Suppressor macrophage (primary cell): ENCODE measurements at regions not wholly inside any gene's neighbourhood (a gene's known extent, or its start where the extent isn't known, plus 50 kb on each side); places are given as distances from the start of the nearest gene placed in this dataset.
"Not testable (repeated sequence)": the region's sequence is repeated elsewhere in the genome, so short reads cannot be mapped to it uniquely, and the experiment has no call there.

Experiments
- DNase-seq, 4 experiments: peaks; one replicate each; pipeline ENCODE4 v3.0.0-alpha.2; 2020 to 2022

GRCh38 chr18:1708006-1708405 lies 803.3 kb downstream of the ADCYAP1 start:
- no peak for DNase-seq

GRCh38 chr18:1710114-1710513 lies 805.4 kb downstream of the ADCYAP1 start:
- no peak for DNase-seq

DNA sequence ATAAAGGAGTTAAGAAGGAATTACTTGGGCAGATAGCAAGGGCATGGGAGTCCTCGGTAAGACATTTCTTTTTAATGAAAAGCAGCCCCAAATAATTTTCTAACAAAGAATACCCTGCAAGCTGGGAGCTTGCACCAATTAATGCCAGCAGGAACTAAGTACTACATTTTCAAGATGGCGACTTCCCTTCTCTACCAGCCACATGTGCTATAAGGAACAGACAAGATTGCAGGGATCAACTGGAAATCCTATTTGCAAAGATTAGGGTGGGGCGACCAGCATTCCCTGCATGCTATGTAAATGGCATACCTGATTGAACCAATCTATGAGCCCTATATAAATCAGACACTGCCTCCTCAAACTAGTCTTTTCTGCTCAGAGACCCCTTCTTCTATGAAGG lies 827.5 kb downstream of the ADCYAP1 start:
- DNase-seq, result no peak

- DNase-seq, result no peak
These were observed 825.2 kb downstream of the METTL4 start for GRCh38 chr18:1746131-1746530.

DNA sequence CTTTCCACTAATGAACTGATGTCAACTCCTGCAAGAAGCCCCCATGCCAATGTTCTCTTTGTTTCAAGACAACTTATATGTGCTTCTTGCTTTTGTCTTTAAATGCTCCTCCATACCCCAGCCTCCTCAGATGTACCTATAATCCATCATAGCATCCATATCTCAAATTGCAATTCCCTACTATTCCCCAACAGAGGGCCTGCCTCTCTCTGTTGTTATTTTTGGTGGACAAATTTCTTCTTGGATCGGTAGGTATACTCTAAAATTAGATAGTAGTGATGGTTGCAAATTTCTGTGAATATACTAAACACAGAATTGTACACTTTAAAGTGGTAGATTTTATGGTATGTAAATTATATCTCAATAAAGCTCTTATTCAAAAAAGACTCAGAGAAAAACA lies 820.1 kb downstream of the METTL4 start:
- DNase-seq, result no peak

- no peak for DNase-seq
These were observed 810.4 kb downstream of the METTL4 start for GRCh38 chr18:1760901-1761300.

DNA sequence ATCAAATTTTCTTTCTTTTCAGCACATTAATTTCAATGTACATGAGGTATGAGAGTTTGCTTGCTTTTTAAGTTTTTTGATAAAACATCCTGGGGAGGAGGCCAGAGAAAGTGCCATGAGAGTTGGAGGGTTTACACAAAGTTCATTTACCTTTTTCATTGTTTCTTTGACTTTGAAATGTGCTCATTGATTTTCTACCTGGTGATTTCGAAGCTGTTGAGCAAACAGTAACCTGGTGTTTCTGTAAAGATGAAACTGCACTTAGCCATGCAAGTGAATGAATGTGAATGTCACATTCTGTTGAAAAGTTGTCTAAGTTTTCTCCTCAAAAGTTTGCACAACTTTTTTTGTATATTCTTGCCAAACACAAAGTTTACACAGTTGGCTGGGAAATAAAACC lies 797.0 kb downstream of the METTL4 start:
- DNase-seq, result no peak

- no peak for DNase-seq
These were observed 793.5 kb downstream of the METTL4 start for GRCh38 chr18:1777843-1778242.

GRCh38 chr18:1778496-1779178 lies 792.7 kb downstream of the METTL4 start:
- no peak for DNase-seq

GRCh38 chr18:1779587-1779986 lies 791.7 kb downstream of the METTL4 start:
- DNase-seq, result no peak

DNA sequence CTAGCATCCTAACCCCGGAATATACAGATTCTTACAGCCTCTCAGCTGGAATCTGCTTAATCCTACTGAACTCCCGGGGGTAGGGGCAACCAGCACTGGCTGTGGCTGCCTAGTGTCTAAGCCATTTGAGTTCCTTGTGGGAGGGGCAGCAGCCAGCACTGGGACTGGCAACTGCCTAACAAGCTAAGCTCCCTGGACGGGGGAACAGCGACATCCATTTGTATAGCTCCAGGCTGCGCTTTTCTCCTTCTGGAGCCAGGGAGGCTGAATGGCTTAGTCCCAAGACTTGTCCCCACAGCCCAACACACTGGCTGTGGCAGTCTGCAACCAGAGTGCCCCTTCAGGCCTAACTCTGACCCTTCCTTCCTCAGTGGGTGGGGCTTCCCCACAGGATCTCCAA lies 787.2 kb downstream of the METTL4 start:
- DNase-seq, result no peak

DNA sequence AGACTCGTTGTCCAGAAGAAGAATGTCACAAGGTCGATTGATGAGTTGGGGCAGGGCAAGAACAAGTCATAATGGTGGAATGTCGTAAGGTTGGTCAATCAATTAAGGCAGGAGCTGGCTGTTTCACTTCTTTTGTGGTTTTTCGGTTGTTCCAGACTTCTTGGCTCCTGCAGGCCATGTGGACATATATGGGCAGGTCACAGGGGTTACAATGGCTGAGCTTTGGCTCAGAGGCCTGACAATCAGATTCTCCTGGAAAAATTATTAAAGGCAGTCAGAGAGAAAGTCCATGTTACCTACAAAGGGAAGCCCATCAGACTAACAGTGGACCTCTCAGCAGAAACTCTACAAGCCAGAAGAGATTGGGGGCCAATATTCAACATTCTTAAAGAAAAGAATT lies 785.3 kb downstream of the METTL4 start:
- not testable (repeated sequence) for DNase-seq

- DNase-seq, result no peak
These were observed 774.7 kb downstream of the METTL4 start for GRCh38 chr18:1796636-1797035.

GRCh38 chr18:1797235-1797634 lies 774.1 kb downstream of the METTL4 start:
- no peak for DNase-seq

GRCh38 chr18:1805521-1805920 lies 765.8 kb downstream of the METTL4 start:
- DNase-seq, result peak in 1 of 4 experiments; percentile 13

DNA sequence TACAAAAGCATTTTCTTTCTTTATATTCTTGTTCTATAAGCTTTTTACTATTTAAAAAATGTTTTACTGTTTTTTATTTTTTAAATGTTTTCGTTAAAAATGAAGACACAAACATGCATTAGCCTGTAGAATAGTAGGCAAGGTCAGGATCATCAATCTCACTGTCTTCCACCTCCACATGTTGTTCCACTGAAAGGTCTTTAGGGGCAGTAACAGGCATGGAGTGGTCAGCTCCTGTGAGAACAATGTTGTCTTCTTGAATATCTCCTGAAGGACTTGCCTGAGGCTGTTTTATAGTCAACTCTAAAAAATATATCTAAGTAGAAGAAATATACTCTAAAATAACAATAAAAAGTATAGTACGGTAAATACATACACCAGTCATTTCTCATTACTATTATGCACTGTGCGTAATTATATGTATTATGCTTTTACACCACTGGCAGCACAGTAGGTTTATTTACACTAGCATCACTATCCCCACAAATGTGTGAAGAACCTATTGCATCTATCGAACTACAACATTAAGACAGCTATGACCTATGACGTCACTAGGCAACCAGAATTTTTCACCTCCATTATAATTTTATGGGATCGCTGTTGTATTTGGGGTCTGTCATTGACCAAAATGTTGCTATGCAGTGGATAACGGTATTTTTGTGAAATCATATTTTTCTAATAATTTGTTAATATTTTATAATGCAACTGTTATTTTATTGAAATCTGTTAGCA lies 764.3 kb downstream of the METTL4 start:
- no peak for DNase-seq

DNA sequence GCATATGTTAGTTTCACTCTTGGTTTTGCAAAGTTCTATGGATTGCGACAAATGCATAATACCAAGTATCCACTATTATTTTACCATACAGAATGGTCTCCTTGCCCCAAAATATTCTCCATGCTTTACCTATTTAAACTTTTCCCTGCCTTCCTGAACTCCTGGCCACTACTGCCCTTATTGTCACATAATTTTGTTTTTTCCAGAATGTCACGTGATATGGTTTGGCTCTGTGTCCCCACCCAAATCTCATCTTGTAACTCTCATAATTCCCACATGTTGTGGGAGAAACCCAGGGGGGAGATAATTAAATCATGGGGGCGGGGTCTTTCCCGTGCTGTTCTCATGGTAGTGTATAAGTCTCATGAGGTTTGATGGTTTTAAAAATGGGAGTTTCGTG lies 760.0 kb downstream of the METTL4 start:
- no peak for DNase-seq

- no peak for DNase-seq
These were observed 746.0 kb downstream of the METTL4 start for GRCh38 chr18:1825296-1825695.

DNA sequence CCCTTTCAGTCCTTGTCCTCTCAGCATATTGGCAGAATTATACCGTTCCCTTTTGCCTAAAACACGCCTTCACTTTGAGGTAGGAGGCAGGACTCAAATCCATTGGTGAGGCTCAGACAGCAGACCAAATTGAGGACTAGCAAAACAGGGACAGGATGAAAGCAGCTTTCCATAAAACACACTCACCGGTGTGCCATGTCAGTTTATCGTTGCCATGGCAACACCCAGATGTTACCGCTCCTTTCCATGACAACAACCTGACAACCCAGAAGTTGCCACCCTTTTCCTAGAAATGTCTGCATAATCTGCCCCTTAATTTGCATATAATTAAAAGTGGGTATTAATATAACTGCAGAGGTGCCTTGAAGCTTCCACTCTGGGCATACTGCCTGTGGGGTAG lies 730.4 kb downstream of the METTL4 start:
- no peak for DNase-seq

- DNase-seq, result no peak
These were observed 724.7 kb downstream of the METTL4 start for GRCh38 chr18:1846640-1847039.

- DNase-seq, result no peak
These were observed 722.6 kb downstream of the METTL4 start for GRCh38 chr18:1848716-1849115.

DNA sequence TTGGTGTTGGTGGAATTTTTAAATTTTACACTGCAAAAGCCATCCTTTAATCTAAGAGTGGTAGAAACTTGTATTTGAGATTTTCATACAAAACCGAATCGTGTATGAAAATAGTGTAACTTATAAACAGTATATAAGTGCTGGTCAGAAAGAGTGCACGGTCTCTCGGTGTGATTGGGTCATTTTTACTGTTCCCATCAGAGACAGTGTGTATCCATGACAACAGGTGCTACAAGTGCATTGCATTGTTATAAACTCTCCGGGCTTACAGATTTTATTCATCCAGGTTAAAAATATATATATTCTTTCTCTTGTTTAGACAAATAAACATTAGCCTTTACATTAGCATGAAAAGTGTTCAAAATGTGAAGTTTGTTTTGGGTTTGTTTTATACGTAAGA lies 721.9 kb downstream of the METTL4 start:
- no peak for DNase-seq

- not testable (repeated sequence) for DNase-seq
These were observed 714.0 kb downstream of the METTL4 start for GRCh38 chr18:1857281-1857680.

GRCh38 chr18:1861473-1861872 lies 709.8 kb downstream of the METTL4 start:
- no peak for DNase-seq

GRCh38 chr18:1865869-1866268 lies 705.4 kb downstream of the METTL4 start:
- no peak for DNase-seq
